ENCODE measurements at regions not wholly inside any gene's neighbourhood (a gene's known extent, or its start where the extent isn't known, plus 50 kb on each side); places are given as distances from the start of the nearest gene placed in this dataset.
"Not testable (repeated sequence)": the region's sequence is repeated elsewhere in the genome, so short reads cannot be mapped to it uniquely, and the experiment has no call there.

DNA sequence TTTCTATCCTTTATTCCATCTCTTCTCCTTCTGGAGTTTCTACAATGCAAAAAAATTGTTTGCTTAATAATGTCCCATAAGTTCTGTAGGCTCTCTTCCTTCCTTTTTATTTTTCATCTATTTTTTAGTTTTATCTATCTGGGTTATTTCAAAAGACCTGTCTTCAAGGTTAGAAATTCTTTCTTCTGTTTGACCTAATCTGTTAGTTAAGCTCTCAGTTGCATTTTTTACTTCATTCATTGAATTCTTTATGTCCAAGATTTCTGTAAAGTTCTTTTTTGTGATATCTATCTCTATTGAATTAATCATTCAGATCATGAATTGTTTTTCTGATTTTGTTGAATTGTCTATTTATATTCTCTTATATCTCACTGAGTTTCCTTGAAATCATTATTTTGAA, 145.9 kb upstream of the TLE4 start:
- no peak for DNase-seq

- no peak for DNase-seq
Measured at GRCh38 chr9:79428422-79428821, 143.3 kb upstream of the TLE4 start.

DNA sequence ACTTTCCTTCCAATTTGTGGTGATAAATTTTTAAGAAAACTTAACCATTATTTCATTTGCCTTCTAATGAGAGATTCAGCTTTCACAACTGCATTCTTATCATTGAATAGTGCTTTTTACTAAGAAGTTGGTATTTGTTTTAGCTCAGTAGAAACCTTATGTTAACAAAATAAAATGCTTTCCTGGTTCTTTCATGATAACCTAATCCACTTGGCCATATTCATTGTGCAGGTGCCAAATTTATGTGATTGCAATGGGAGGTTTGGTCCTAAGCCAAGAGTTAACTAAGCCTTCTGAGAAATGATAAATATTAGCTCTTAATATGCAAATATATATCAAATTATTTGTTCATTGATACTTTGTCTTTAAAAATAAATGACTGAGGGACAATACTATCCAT, 141.1 kb upstream of the TLE4 start:
- no peak for DNase-seq

GRCh38 chr9:79431019-79431679, 140.6 kb upstream of the TLE4 start:
- DNase-seq = no peak

- DNase-seq = no peak
Measured at GRCh38 chr9:79432485-79432884, 139.3 kb upstream of the TLE4 start.

DNA sequence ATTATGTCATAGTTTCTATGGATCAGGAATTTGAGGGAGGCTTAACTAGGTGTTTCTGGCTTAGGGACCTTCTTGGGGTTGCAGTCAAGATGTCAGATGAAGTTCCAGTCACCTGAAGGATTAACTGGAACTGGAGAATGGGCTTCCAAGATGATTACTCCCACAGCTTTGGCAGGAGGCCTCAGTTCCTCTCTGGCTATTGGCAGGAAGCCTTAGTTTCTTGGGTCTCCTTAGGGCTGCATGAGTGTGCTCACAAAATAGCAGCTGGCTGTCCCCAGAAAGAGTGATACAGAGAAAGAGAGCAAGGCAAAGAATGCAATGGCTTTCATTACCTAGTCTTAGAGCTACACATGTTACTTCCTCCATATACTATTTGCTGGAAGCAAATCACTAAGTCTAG, 138.1 kb upstream of the TLE4 start:
- DNase-seq = no peak

DNA sequence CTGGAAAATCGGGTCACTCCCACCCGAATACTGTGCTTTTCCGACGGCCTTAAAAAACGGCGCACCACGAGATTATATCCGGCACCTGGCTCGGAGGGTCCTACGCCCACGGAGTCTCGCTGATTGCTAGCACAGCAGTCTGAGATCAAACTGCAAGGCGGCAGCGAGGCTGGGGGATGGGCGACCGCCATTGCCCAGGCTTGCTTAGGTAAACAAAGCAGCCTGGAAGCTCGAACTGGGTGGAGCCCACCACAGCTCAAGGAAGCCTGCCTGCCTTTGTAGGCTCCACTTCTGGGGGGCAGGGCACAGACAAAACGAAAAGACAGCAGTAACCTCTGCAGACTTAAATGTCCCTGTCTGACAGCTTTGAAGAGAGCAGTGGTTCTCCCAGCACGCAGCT, 132.5 kb upstream of the TLE4 start:
- DNase-seq = not testable (repeated sequence)

GRCh38 chr9:79446523-79447307, 125.0 kb upstream of the TLE4 start:
- no peak for DNase-seq

DNA sequence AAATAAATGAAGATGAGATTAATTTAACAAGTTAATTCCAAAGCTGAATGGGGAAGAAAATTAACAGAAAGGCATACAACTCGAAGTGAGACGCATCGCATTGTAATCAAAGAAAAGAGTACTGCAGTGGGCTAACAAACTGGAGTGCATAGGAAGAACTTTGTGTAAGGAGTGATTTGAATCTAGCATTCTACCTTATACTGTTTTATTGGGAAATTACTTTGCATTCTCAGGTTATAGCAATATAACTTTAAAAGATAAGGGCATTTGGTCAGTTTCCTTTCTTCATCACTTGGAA, 124.5 kb upstream of the TLE4 start:
- no peak for DNase-seq

DNA sequence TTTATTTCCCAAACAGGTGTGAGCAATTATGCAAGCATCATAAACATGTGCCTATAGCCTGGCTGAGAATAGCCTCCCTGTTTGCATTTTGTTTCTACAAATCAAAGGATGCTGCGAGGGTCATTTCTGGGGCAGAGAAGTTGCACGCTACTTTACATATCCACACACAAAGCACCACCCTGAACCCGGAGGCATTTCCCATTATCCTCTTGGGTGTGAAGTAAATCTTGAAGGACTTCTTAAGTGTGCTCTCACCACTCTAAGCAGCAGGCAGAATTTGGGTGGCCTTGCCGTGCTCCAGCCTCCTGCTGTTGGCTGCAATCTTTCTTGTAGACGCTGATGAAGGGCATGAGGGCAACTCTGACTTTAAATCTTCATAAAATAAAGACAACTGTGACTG, 124.0 kb upstream of the TLE4 start:
- no peak for DNase-seq

DNA sequence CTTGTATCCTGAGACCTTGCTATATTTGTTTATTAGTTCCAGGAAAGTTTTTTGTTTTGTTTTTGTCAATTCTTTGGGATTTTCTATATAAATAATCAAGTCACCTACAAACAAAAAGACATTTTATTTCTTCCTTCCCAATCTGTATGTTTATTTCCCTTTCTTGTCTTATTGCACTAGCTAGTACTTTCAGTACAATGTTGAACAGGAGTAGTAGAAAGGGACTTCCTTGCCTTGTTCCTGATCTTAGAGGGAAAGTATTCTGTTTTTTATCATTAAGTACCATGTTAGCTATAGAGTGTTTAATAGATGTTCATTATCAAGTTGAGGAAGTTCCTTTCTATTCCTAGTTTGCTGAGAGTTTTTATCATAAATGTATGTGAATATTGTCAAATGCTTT, 119.5 kb upstream of the TLE4 start:
- no peak for DNase-seq

GRCh38 chr9:79461712-79462111, 110.1 kb upstream of the TLE4 start:
- no peak for DNase-seq

- no peak for DNase-seq
Measured at GRCh38 chr9:79465156-79465555, 106.6 kb upstream of the TLE4 start.

- DNase-seq = no peak
Measured at GRCh38 chr9:79469164-79469563, 102.6 kb upstream of the TLE4 start.

DNA sequence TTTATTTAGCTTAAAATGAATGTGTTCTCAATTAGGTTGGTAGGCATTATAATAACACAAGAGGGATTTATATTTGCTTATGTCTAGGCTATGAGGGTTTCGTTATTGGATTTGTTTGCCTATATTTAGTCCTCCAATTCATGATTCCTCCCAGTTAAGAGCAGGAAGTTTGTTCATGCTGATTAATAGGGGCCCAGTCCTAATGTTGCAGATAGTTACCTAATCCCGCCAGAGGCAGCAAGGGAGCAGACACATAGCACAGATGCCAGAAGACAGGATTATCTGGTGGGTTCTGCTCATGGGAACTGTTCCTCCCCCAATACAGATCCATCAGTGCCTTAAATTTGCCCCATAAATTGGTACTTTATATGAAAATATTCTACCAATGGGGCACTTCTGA, 100.8 kb upstream of the TLE4 start:
- DNase-seq = no peak

- DNase-seq = no peak
Measured at GRCh38 chr9:79471580-79472543, 99.9 kb upstream of the TLE4 start.

GRCh38 chr9:79473704-79474103, 98.1 kb upstream of the TLE4 start:
- DNase-seq = no peak

DNA sequence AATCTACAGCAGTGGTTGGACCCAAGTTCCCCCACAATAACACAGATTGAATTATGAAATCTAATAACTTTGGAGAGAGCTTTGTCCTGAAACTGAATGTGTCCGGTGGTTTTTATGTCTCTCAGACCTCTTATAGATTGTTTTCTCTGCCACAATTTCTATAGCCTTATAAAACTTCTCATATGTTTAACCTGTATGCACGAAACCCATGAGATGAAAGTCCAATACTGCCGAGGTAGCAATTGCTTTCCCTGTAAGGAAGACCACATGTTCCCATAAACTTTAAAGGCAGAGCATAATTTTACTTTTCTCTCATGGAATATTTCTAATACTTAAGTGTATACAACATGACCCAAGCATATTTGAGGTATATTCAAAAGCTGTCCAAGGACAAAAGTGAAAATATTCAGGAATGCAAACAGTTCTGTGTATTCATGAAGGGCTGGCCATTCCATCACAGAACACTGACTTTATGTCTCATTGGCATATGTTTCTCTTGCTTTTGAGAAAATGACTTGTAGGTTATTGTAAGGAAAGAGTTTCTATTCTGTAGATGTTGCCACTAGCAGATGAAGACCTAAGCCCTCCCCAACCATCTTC, 94.4 kb upstream of the TLE4 start:
- no peak for DNase-seq

DNA sequence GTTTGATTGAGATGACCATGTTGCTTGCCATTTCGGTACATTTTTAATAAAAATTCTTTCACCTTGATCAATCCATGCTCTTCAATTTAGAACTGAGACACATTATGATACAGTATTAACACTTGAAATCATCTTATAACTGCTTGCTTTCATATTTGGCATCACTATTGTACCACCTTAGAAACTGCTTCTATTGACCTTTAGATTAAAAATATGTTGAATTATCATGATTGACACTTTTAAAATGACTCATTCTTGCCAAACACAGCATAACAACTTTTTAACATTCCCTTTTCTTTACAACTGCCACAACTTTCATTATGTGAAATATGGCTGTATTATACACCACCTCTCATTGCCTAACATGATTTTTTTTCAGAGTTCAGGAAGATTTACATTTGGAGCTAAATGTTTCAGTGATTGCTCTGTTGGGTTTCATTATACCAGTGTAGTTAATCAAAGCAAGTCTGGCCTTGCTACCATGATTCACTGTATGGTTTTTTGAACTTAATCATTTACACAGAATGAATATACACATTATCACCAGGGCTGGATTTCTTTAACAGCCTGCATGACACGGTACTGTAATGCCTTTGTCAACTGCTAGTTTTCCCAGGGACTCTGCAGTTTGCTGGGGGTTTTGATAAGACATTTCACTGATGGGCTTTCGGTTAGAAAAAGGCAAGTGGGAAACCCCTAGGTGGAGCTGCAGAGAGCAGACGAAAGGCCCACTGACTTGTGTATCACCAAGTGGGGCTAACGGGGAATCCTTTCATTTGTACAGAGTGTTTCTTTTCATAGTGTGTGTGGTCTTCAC, 93.6 kb upstream of the TLE4 start:
- DNase-seq = no peak

GRCh38 chr9:79480639-79481038, 91.1 kb upstream of the TLE4 start:
- DNase-seq = no peak

GRCh38 chr9:79481846-79482477, 89.8 kb upstream of the TLE4 start:
- DNase-seq = no peak

DNA sequence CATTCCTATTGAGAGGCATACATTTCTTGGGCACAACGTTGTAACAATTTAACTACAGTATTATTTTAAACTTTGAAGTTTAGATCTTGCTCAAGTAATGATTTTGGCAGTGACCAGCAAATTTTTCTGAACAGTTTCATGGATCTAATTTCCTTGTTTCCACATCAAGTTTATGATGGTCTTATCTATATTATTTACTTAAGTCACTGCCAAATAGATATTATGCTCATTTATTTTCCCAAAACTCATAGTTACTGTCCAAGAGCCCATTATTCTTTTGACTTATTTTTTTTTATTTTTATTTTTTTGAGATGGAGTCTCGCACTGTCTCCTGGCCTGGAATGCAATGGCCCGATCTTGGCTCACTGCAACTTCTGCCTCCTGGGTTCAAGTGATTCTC, 86.5 kb upstream of the TLE4 start:
- DNase-seq = no peak
